Gastrocnemius medialis (tissue), 4 donors: ENCODE measurements at regions not wholly inside any gene's neighbourhood (a gene's known extent, or its start where the extent isn't known, plus 50 kb on each side); places are given as distances from the start of the nearest gene placed in this dataset.

Source experiments
- ATAC-seq, 2 donors: fragments of 150-250 bp; one replicate each; pipeline ENCODE4 v1.9.1; 2016
- DNase-seq, 2 donors: peaks; one replicate each; pipeline ENCODE4 v3.0.0-alpha.2; 2019
- H3K27ac ChIP-seq, 4 donors: fragments of 200-600 bp; sonication (generic); 1 replicate in 1 of 4; 2 replicates in 3 of 4; pipeline ENCODE4 v1.5.1; 2016 to 2018; ENCODE audit warnings: mild to moderate bottlenecking in 2 of 4, moderate library complexity in 1 of 4
- H3K27me3 ChIP-seq, 3 donors: fragments of 200-600 bp; sonication (generic) in 2 of 3; 1 replicate in 1 of 3; 2 replicates in 2 of 3; pipeline versions ENCODE4 v1.5.1 to v1.6.0; 2016 to 2019; ENCODE audit warnings: mild to moderate bottlenecking in 1 of 3, moderate library complexity in 1 of 3
- H3K36me3 ChIP-seq, 2 donors: fragments of 200-600 bp; sonication (generic) in 1 of 2; one replicate each; pipeline ENCODE4 v1.5.1; 2017 to 2018
- H3K4me1 ChIP-seq, 2 donors: fragments of 200-600 bp; sonication (generic) in 1 of 2; one replicate each; pipeline ENCODE4 v1.5.1; 2016 to 2017; ENCODE audit warnings: mild to moderate bottlenecking in 2 of 2
- H3K4me3 ChIP-seq, 4 donors: fragments of 200-600 bp; sonication (generic) in 3 of 4; 1 replicate in 1 of 4; 2 replicates in 3 of 4; pipeline ENCODE4 v1.5.1; 2016 to 2019; ENCODE audit warnings: mild to moderate bottlenecking in 2 of 4
- H3K9me3 ChIP-seq, 3 donors: fragments of 200-600 bp; sonication (generic) in 2 of 3; 1 replicate in 1 of 3; 2 replicates in 2 of 3; pipeline ENCODE4 v1.5.1; 2016 to 2019
- CTCF ChIP-seq, 5 experiments: fragments of 450-650 bp in 3 of 5; fragments of 200-600 bp in 2 of 5; sonication (generic) in 2 of 5; IDR thresholded peaks in 4 of 5; conservative IDR thresholded peaks in 1 of 5; 1 replicate in 4 of 5; 2 replicates in 1 of 5; pipeline ENCODE4 v1.5.1; 2016 to 2019; ENCODE audit warnings: antibody characterized with exemption in 5 of 5, mild to moderate bottlenecking in 3 of 5, moderate library complexity in 3 of 5
- POLR2A ChIP-seq, 2 donors: fragments of 450-650 bp; IDR thresholded peaks; one replicate each; pipeline ENCODE4 v1.6.1; 2017; ENCODE audit warnings: antibody characterized with exemption in 2 of 2, mild to moderate bottlenecking in 2 of 2, moderate library complexity in 2 of 2
- in situ Hi-C, 4 donors: fragments of 200-750 bp; cut with MboI; loops; one replicate each; pipeline versions ENCODE4 v1.15.0 to v1.8.0; 2017; ENCODE audit warnings: low sequenced_read_pairs in 4 of 4
- intact Hi-C: fragments of 100-400 bp; cut with DNase I; formaldehyde crosslinking; loops from one replicate; pipeline ENCODE4 v1.15.1; 2023; ENCODE audit warnings: low total_unique reads

GRCh38 chr6:159102373-159103160 lies 57.8 kb upstream of the TAGAP start:
- TF ChIP-seq CTCF (IDR thresholded peaks at IDR 0.05 in 4 of 5, conservative IDR thresholded peaks at IDR 0.05 in 1 of 5), result no peak
- no peak for TF ChIP-seq POLR2A (IDR thresholded peaks at IDR 0.05)
- Histone ChIP-seq H3K9me3 (no peaks in the 10 kb centered on the region), H3K27ac (no peak overlapping the region), H3K36me3 (no peaks in the 10 kb centered on the region), H3K4me1 (peaks cover 4 to 7% of the 10 kb centered on the region in 2 donors), H3K4me3 (no peak overlapping the region), H3K27me3 (no peaks in the 10 kb centered on the region)
- in situ Hi-C loops, result loop anchor here in 3 of 4 donors (10.0 to 25.0 kb wide), 2 partner anchors 58 to 390 kb away; partner anchors contain the start of gene TAGAP (in 1 of the 3)
- intact Hi-C loops, result loop anchor here (10.0 kb wide), 1 partner anchor 398 kb away; no protein-coding TSS in a partner anchor
- no peak for DNase-seq
- no peak for ATAC-seq

GRCh38 chr6:159101656-159102055 lies 56.9 kb upstream of the TAGAP start:
- no peak overlapping the region for H3K4me3 ChIP-seq
- TF ChIP-seq CTCF (IDR thresholded peaks at IDR 0.05 in 4 of 5, conservative IDR thresholded peaks at IDR 0.05 in 1 of 5) (no peak), POLR2A (IDR thresholded peaks at IDR 0.05) (no peak)
- H3K36me3 ChIP-seq, result no peaks in the 10 kb centered on the region
- intact Hi-C loops (loop anchor here (10.0 kb wide), 1 partner anchor 397 kb away; no protein-coding TSS in a partner anchor), in situ Hi-C loops (loop anchor here in 3 of 4 donors (10.0 to 25.0 kb wide), 2 partner anchors 57 to 389 kb away; partner anchors contain the start of gene TAGAP (in 1 of the 3))
- H3K27me3 ChIP-seq, result no peaks in the 10 kb centered on the region
- H3K27ac ChIP-seq, result no peak overlapping the region
- DNase-seq (no peak), ATAC-seq (no peak)
- H3K9me3 ChIP-seq, result no peaks in the 10 kb centered on the region
- H3K4me1 ChIP-seq, result peaks cover 0 to 7% of the 10 kb centered on the region in 2 donors

GRCh38 chr6:159100395-159101182 lies 55.8 kb upstream of the TAGAP start:
- no peak for TF ChIP-seq POLR2A (IDR thresholded peaks at IDR 0.05)
- H3K27ac ChIP-seq, result no peak overlapping the region
- H3K27me3 ChIP-seq, result no peaks in the 10 kb centered on the region
- no peaks in the 10 kb centered on the region for H3K9me3 ChIP-seq
- no peak for ATAC-seq
- H3K4me3 ChIP-seq, result no peak overlapping the region
- H3K4me1 ChIP-seq, result peaks cover 0 to 7% of the 10 kb centered on the region in 2 donors
- intact Hi-C loops (loop anchor here (10.0 kb wide), 1 partner anchor 396 kb away; no protein-coding TSS in a partner anchor), in situ Hi-C loops (loop anchor here in 3 of 4 donors (10.0 to 25.0 kb wide), 2 partner anchors 56 to 388 kb away; partner anchors contain the start of gene TAGAP (in 1 of the 3))
- no peak for DNase-seq
- H3K36me3 ChIP-seq, result no peaks in the 10 kb centered on the region

GRCh38 chr6:159099961-159100360 lies 55.2 kb upstream of the TAGAP start:
- TF ChIP-seq CTCF (IDR thresholded peaks at IDR 0.05 in 4 of 5, conservative IDR thresholded peaks at IDR 0.05 in 1 of 5) (no peak), POLR2A (IDR thresholded peaks at IDR 0.05) (no peak)
- ATAC-seq (no peak), DNase-seq (no peak)
- no peaks in the 10 kb centered on the region for H3K9me3 ChIP-seq
- H3K27ac ChIP-seq, result no peak overlapping the region
- H3K4me1 ChIP-seq, result peaks cover 0 to 7% of the 10 kb centered on the region in 2 donors
- in situ Hi-C loops, result loop anchor here in 3 of 4 donors (10.0 to 25.0 kb wide), 2 partner anchors 55 to 388 kb away; partner anchors contain the start of gene TAGAP (in 1 of the 3)
- H3K4me3 ChIP-seq, result no peak overlapping the region
- no peaks in the 10 kb centered on the region for H3K27me3 ChIP-seq
- intact Hi-C loops, result loop anchor here (10.0 kb wide), 1 partner anchor 395 kb away; no protein-coding TSS in a partner anchor
- H3K36me3 ChIP-seq, result no peaks in the 10 kb centered on the region
